Stomach (tissue), 4 donors: ENCODE measurements at regions not wholly inside any gene's neighbourhood (a gene's known extent, or its start where the extent isn't known, plus 50 kb on each side); places are given as distances from the start of the nearest gene placed in this dataset.
A peak's percentile ranks its signal among the peaks of the same experiment; 100 is the strongest.

Source experiments
- CTCF ChIP-seq, 7 experiments: fragments of 450-650 bp in 4 of 7; fragments of 200-600 bp in 3 of 7; sonication (generic) in 3 of 7; IDR thresholded peaks; one replicate each; pipeline ENCODE4 v1.5.1; 2016 to 2019; ENCODE audit warnings: antibody characterized with exemption in 7 of 7, control low read depth in 2 of 7, mild to moderate bottlenecking in 1 of 7
- POLR2A ChIP-seq, 4 donors: fragments of 450-650 bp; IDR thresholded peaks; one replicate each; pipeline ENCODE4 v1.6.1; 2016; ENCODE audit warnings: antibody characterized with exemption in 4 of 4, control low read depth in 2 of 4, mild to moderate bottlenecking in 1 of 4, moderate library complexity in 1 of 4
- POLR2AphosphoS5 ChIP-seq, 3 donors: sonication (generic); formaldehyde crosslinking; IDR thresholded peaks; one replicate each; pipeline ENCODE4 v1.6.1; 2016; ENCODE audit warnings: antibody characterized with exemption in 3 of 3

DNA sequence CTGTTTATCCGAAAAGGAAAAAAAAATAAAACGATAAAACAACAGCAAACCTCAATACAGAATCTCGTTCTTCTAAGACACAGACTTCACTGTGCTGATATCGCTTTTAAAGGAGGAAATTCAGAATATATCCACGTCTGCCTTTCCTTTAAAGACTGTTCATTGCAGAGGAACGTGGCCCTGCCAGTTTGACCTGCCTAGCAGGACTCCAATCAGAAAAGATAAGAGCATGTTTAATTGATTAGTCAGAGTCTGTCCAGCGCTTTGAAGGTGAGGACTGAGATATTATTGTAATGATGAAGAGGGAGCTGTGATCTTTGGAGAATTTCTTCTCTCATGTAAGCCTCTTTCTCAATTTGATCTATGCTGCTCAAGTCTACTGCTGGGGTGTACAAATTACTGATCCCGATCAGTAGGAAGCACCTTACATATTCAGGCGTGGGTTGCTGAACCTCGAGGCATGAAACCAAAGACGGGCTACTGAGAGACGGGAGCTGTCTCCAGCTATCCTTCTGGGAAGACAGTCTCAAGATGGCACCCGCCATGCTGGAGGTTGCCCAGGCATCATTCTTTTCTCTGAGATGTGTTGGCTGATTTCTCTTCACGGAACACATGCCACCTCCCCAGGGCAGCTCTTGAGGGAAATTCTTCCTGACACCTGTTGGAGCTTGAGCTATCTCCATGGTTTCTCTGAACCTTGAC is 146.1 kb downstream of the SHOX start:
- TF ChIP-seq CTCF (IDR thresholded peaks at IDR 0.05) (no peak), POLR2A (IDR thresholded peaks at IDR 0.05) (no peak), POLR2AphosphoS5 (IDR thresholded peaks at IDR 0.05) (peak in 1 of 3 donors; percentile 70)
